HG03064 (cell line): ENCODE measurements at regions not wholly inside any gene's neighbourhood (a gene's known extent, or its start where the extent isn't known, plus 50 kb on each side); places are given as distances from the start of the nearest gene placed in this dataset.
"Not testable (repeated sequence)": the region's sequence is repeated elsewhere in the genome, so short reads cannot be mapped to it uniquely, and the experiment has no call there.

Experiments used
- ATAC-seq: cut with Tn5 transposase; IDR thresholded peaks from one replicate; pipeline ENCODE4 v1.9.1; 2021; ENCODE audit warnings: low read depth; ENCODE audit not compliant: unreplicated experiment

DNA sequence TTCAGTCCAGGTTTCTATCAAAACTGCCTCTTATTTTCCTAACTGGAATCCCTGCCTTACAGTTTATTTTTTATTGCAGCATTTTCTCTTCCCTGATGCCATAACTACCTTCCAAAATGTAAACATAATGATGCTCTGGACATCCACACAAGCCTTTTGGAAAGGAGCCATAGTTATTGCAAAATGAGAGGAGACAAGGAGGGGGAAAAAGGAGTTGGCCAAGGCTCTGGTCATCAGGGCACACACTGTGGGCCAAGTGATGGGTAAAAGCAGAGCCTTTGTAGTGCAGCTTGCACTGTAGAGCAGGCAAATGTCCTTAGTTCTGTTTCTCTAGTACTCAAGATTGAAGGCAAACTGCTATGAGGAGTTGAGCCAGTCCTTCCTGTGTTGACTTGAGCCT lies 289.3 kb upstream of the MTPN start:
- ATAC-seq, result no peak

DNA sequence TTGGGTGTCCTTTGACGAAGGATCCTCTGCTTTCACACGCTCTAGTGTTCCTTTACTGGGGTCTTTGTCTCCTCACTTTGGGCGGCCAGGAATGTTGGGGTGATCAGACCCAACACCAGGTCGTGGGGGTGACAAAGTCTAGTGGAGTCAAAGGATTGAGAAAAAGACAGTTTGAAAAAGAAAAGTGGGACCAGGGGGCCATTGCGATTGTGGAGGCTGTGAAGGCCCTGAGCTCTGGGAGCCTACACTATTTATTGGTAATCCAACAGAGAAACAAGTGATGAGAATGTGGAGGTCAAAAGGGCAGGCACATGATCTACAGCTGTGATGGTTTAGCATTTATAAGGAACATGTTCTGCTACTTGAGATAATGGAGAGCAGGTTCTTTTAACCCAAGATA lies 287.1 kb upstream of the MTPN start:
- ATAC-seq, result not testable (repeated sequence)

- ATAC-seq, result not testable (repeated sequence)
These were observed 286.1 kb upstream of the MTPN start for GRCh38 chr7:136263112-136263860.

DNA sequence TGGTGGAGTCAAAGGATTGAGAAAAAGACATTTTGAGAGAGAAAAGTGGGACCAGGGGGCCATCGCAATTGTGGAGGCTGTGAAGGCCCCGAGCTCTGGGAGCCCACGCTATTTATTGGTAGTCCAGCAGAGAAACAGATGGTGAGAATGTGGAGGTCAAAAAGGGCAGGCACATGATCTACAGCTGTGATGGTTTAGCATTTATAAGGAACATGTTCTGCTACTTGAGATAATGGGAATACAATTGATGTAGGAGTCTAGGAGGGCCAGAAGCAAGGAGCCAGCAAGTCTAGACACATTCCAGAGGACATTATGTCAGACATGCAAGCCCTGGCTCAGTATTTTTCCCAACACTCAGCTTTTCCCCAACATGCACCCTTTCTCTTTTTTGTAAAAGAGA lies 283.4 kb upstream of the MTPN start:
- not testable (repeated sequence) for ATAC-seq

DNA sequence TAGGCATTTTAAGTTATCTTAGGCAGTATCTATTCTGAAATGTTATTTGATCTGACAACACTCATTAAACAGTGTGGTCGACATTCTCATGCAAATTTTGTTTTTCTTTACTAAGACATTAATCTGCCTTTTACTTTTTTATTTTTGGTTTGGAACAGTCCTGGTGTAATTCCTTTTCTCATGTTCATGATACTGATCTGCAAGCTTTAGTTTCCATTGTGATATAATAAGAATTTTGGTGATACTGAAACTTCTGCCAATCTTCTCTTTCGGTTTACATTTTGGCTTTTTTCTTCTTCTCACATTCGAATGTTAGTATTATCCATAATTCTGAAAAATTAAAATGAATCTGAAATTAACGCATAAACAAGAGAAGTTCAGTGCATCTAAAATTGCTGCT lies 281.9 kb upstream of the MTPN start:
- ATAC-seq, result no peak

- ATAC-seq, result no peak
These were observed 279.3 kb upstream of the MTPN start for GRCh38 chr7:136256491-136256890.

DNA sequence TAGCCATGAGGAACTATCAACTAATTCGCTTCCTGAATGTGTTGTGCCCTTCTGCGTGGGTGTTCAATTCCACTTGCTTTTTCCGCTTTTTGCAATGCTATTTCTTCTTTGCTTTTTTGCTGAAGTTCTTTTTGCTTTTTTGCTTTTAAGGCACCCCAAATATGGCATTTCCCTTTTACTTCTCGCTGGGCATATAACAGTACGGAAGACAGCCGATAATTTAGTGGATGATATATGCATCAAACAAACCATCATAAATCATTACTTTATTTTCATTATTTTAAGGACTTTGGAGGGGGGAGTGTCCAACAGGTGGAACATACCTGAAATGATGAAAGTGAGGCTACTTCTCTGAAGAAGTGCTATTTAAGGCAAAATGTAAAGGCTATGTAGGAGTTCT lies 277.0 kb upstream of the MTPN start:
- no peak for ATAC-seq

DNA sequence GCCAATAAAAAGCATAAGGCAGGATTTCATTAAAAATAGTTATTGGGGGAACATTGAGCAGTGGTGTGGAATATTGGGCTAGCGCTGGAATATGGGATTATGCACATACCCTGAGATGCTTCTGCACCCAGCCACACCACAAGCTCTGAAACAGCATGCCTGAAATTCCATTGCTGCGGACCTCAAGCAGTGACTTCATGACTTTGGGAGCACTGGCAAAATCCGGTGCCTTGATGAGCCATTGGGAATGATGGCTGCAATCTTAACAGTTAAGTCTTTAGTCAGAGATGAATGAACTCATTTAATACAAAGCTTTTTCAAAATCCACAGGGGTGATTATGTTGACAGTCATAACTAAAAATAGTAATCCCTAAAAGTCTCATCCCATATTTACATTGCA lies 274.7 kb upstream of the MTPN start:
- no peak for ATAC-seq

DNA sequence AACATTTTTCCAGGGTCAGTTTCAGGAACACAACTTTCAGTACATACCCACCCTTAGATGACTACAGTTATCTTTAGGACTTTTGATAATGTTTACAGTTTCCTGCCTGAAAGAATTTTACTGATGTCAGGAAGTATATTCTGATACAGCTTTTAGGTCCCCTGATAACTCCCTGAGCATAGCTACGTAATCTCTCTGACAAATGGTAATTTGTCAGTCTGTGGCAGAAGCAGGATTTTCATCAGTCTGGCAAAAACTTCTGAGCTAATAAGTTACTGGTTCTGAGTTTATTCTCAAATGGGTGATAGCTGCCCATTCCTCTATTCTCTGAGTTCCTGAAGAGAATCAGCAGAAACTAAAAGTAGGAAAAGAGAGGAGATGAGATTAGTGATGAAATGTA lies 270.1 kb upstream of the MTPN start:
- ATAC-seq, result no peak

DNA sequence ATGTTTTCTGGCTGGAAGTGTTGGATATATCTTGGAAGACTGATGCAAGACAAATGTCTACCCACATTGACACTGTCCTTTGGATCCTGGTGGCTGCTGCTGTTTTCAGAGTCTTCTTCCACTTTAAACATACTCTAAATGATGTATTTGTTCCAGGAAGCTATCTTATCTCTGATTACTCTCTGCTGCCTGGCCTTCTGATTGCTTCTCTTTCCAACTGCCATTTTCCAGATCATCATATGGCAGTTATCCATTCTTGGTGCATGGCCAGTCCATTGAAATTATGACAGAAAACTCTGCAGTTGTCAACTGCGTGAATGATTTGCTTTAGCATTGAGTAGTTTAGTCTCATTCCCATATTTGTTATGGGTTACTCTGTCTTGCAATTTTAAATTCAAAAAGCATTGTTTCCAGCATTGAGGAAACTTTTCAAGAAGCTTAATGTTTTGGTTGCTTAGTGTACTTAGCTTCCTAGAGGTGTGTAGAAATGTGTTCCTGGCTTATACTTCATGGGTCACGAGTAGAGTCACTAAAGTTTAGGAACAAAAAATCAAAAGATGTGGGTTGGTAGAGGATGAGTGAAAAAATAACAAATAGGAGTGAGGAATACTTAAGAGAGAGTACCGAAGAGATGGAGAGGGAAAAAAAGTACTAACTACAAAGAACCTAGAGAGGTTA lies 268.3 kb upstream of the MTPN start:
- ATAC-seq, result no peak

GRCh38 chr7:136234040-136234439 lies 256.9 kb upstream of the MTPN start:
- ATAC-seq, result no peak

GRCh38 chr7:136230210-136230609 lies 253.1 kb upstream of the MTPN start:
- ATAC-seq, result peak; percentile 69

- peak; percentile 30 for ATAC-seq
These were observed 252.6 kb upstream of the MTPN start for GRCh38 chr7:136229790-136230189.

- no peak for ATAC-seq
These were observed 251.0 kb upstream of the MTPN start for GRCh38 chr7:136228171-136228570.

- ATAC-seq, result no peak
These were observed 237.2 kb upstream of the MTPN start for GRCh38 chr7:136214356-136214755.

GRCh38 chr7:136213012-136213411 lies 235.9 kb upstream of the MTPN start:
- no peak for ATAC-seq

DNA sequence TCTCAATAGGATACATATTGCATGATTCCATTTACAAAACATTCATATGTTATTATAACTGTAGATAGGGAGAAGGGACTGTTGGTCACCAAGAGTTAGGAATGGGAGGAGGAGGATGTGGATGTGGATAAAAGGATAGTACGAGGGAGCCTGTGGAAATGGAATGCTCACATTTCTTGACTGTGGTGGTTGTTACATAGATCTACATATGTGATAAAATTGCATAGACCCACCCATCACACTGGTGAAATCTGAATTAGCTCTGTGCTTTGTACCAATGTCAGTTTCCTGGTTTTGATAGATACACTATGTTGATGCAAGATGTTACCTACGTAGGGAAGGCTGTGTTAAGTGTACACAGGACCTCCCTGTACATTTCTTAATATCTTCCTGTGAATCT lies 233.5 kb upstream of the MTPN start:
- no peak for ATAC-seq

- ATAC-seq, result no peak
These were observed 232.9 kb upstream of the MTPN start for GRCh38 chr7:136210079-136210478.

DNA sequence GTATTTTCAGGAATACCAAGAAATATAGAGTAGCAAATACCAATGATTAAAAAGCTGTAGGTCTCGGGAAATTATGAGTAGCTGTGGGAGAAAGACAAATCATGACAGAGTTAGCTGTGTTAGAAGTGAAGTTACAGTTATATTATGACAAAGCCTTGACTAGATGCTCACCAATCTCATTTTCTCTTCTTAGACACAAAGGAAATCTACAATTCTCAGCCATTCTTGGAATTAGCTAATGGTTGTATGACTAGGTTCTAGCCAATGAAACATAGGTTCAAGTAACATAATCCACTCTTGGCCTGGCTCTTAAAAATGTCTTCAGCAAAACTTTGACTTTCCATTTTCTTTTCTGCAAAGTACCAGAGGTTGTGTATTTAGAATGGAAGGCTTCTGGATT lies 228.8 kb upstream of the MTPN start:
- ATAC-seq, result no peak

DNA sequence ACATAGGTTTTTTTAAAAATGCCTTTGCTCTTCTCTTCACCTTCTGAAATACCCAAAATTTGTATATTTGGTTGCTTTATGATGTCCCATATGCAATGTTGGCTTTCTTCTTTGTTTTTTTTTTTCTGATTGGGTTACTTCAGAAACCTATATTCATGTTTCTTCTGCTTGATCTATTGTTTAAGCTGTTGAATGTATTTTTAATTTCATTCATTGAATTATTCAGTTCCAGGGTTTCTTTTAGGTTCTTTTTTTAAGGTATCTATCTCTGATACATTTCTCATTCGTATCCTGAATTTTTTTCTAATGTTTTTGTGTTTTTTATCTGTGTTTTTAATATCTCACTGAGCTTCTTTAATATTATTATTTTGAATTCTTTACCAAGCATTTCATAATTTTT lies 221.0 kb upstream of the MTPN start:
- ATAC-seq, result no peak

GRCh38 chr7:136194878-136195277 lies 217.7 kb upstream of the MTPN start:
- ATAC-seq, result no peak

DNA sequence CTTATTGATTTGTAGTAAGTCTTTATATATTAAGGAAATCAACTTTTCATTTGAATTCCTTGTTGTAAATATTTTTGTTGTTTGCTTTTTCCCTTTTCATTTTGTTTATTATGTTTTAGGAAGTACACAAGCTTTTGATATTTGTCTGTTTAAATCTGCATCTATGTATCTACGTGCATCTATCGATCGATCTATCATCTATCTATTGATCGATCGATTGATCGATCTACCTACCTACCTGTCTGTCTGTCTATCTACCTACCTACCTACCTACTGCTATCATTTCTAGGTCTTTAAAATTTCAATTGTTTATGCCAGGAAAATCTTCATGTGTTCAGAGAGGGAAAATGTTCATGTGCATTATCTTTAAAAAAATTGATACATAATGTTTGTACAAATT lies 216.8 kb upstream of the MTPN start:
- ATAC-seq, result no peak
